Posterior cingulate gyrus (tissue), 11 donors: ENCODE measurements at regions not wholly inside any gene's neighbourhood (a gene's known extent, or its start where the extent isn't known, plus 50 kb on each side); places are given as distances from the start of the nearest gene placed in this dataset.
"Not testable (repeated sequence)": the region's sequence is repeated elsewhere in the genome, so short reads cannot be mapped to it uniquely, and the experiment has no call there.

ENCODE experiments used
- DNase-seq, 10 donors: peaks; one replicate each; pipeline versions ENCODE4 v3.0.0 to v3.0.0-alpha.2; 2020 to 2021; ENCODE audit warnings: mixed read lengths in 3 of 10
- intact Hi-C: fragments of 100-400 bp; cut with DNase I; formaldehyde crosslinking; loops from one replicate; pipeline ENCODE4 v1.15.1; 2023

DNA sequence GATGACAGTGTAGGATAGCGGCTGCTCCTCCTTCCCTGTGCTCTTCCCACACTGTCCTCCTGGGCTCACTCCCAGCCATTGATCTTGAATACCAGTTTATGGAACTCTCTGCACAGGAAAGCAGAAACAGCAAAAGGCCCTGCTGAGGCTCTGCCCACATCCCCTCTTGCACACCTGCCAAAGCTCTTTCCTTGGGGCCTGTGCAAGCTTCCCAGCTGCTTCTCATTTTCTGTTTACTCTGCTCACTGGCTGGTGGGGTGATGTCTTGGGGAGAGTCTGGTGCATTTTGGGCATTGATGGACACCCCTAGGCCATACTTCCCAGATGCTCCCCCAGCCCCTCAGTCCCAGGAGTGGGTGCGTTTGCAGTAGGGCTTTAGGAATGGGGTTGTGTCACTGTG, 361.8 kb downstream of the TMEM121 start:
- DNase-seq = peak in 3 of 10 donors; percentile 2 to 27 (median 17)
- intact Hi-C loops = no loop called here

DNA sequence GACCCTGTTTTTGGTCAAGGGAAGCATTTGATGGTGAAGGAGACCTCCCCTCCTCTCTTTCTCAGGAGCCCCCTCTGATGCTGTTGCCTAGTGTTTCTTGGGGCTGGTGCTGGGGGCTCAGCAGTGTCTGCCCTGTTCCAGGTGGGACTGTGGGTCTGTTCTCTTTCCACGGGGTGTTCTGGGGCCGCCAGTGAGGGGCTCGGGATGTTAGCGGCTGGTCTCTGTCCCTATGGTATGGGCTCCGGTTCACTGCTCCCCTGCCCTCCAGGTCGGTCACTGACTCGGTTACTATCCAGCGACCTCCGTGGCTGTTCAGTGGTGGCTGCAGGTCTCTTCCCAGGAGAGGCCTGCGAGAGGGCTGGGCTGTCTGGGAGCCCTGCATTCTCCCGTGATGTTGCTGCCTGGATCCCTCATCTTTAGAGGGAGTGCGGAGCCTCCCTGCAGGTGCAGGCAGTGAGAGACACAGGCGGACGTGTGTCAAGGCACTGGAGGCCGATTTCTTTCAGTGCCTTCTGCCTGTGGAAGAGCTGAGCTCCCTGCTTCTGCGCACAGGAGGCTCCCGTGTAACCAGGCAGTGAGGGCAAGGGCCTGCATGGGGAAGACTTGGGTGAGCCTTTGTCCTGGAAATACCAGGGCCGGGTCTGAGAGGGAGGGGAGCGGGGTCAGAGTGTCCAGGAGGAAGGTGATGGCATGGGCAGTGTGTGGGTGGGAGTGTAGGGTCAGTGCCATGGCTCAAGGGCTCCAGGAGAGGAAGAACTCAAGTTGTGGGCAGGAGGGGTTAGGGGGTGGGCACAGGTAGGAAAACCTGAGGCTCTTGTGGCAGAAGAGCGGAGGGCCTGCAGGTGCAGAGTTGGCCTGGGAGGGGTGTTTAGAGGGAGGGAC, 362.6 kb downstream of the TMEM121 start:
- intact Hi-C loops = no loop called here
- peak in 8 of 10 donors; percentile 1 to 54 (median 10) for DNase-seq

- peak in 8 of 10 donors; percentile 2 to 70 (median 4) for DNase-seq
- intact Hi-C loops = no loop called here
Observed at GRCh38 chr14:105889666-105890473, 363.5 kb downstream of the TMEM121 start.

DNA sequence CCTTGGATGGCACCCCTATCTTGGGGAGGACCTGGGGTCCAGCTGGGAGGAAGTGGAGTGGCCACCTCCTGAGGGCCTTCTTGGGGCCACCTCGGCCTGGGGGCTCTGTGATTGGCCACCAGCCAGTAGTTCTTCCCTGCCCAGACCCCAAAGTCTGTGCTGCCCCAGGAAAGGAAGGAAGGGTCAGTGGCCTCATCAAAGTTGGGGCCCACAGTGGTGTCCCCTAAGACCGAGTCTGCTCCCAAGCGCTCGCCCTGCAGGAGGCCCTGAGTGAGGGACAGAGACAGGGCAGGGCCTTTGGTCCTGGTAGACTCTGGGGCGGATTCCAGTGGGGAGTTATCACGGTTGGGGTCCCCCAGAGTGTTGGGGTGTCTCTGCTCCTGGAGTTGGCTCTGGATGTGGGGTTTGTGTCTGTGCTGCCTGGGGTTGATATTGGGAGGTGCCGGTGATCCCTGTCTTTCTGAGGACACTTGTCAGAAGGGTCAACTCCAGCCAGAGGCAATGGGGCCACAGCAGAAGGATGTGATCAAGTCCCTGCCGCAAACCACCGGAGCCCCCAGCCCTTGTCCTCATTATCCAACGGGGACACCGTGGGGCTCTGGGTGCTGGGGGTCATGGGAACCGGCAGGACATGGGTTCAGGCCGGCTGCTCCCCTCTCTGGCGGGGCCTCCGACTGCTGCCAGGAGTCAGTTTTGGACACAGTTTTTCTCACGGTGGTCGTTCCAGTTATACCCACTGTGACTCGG, 364.3 kb downstream of the TMEM121 start:
- intact Hi-C loops = no loop called here
- peak in 9 of 10 donors; percentile 2 to 78 (median 9) for DNase-seq

GRCh38 chr14:105891221-105891602, 364.8 kb downstream of the TMEM121 start:
- DNase-seq = peak in 7 of 10 donors; percentile 3 to 67 (median 22)
- intact Hi-C loops = no loop called here

DNA sequence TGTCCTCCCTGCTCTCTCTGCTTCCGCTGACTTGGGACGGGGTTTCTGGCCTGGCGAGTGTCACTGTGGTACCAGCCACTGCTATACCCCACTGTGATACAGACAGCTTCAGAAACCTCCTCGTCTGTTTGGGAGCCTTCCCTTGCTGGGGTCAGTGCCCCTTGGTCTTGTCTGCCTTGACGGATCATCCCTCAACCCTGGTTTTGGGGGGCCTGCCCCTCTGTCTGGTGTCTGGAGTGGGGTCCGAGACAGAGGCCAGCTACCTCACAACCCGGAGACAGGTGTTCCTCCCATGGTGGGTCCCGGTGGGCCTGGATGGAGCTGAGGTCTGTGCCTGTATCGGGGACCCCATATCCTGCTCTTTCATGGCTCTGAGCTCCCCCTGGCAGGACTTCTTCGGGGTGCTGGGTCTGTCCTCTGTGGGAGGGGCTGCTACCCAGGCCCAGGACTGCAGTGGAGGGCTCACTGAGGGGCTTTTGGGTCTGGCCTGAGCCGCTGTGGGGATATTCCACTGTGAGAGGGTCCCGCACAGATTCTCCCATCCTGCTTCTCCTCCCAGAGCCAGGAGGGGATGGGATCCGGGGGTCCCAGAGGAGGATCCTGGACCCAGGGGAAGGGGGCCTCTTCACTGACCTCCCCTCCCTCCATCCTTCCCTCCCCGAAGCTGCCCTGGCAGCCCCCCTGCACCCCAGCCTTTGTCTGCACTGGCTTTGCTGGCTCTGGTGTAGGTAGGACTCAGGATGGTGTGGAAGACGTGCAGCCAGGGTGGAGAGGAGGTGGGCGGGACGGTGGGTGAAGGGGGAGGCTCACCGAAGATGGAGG, 365.5 kb downstream of the TMEM121 start:
- peak in 7 of 10 donors; percentile 5 to 53 (median 10) for DNase-seq
- intact Hi-C loops = no loop called here

- intact Hi-C loops = not testable (repeated sequence)
- peak in 8 of 10 donors; percentile 2 to 70 (median 7) for DNase-seq
Observed at GRCh38 chr14:105892453-105893441, 366.4 kb downstream of the TMEM121 start.

GRCh38 chr14:105893686-105894085, 367.3 kb downstream of the TMEM121 start:
- intact Hi-C loops = not testable (repeated sequence)
- peak in 2 of 10 donors; percentile 24 to 32 for DNase-seq

GRCh38 chr14:105894125-105894977, 368.0 kb downstream of the TMEM121 start:
- intact Hi-C loops = no loop called here
- peak in 8 of 10 donors; percentile 1 to 68 (median 15) for DNase-seq

DNA sequence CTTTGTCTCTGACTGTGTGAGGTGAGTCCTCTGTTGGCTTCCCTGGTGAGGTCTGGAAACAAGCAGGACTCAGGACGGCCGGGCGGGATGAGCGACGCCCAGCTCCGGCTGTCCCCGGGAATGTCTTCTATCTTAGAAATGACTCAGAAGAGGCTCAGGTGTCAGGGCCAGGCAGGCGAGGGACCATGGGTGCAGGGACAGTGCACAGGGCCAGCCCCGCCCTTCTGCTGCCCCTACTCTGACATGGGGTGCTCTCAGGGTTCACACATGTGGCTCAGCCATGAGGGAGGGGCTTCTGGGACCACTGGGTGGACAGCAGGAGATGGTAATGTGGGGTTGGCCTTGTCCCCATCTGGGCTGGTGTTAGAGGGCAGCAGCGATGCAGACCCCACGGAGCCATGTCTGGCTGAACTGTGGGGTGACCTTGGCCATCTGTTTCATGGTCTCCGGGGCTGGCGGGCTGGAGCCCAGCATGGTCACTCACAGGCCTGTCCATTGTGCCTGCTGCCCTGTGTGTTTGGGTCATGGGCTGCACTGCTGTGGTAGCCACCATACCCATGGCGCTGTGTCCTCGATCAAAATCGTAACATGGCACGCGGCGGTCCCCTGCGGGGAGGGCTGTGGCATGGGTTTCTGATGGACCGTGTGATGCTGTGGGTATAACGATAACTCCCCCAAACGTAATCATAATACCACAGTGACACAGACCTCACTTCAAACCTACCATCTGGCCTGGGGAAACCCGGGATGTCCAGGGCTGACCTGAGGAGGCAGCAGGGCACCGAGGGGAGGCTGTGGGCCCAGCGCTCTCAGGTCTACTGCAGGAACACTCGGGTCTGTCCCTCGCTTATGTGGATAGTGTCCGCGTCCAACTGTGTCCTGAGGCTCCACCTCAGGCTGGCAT, 368.8 kb downstream of the TMEM121 start:
- peak in 7 of 10 donors; percentile 2 to 73 (median 8) for DNase-seq
- intact Hi-C loops = no loop called here

DNA sequence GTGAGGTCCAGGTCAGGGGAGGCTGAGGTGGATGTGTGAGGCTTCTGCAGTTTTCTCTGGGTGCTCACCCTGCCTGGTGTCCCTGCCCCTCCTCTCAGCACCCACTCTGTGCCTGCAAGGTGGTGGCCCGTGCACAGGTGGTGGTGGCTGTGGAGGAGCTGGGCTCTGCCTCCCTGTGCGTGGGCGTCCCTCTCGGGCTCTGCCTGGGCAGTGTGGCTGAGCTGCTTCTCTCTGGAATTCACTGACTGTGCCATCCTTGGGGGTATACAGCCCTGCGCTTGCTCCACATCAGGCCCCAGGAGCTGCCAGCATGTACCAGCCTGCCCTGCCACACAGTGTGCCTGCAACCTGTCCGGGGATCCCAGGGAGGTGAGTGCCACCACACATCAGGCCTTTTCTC, 369.8 kb downstream of the TMEM121 start:
- DNase-seq = peak in 3 of 10 donors; percentile 37 to 73 (median 70)
- intact Hi-C loops = not testable (repeated sequence)

DNA sequence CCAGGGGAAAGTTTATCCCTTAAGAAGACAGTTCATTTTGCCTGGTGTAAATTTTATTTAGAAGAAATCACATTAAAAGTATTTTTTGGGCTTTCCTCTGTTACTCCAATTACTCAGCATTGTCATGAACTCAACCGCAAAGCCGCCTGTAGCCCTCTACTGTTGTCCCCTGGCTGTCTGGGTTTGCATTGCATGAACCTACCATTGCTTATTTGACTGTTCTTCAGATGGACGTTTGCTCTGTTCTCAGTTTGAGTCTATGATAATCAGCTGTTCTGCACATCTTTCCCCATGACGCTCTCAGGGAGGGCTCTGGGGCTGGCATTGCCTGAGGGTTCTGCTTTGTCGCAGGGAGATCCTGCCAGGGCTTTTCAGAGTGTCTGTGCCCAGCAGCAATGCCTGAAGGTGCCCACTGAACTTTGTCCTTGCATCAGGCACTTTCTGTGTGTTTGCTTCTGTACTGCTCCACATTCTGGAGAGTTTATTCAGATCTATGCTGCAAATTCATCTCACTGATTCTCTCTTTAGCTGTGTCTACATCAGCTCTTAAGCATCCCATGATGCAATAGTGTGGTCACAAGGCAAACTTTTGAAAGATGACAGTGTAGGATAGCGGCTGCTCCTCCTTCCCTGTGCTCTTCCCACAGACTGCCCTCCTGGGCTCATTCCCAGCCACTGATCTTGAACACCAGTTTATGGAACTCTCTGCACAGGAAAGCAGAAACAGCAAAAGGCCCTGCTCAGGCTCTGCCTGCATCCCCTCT, 370.8 kb downstream of the TMEM121 start:
- DNase-seq = peak in 1 of 10 donors; percentile 16
- intact Hi-C loops = not testable (repeated sequence)

DNA sequence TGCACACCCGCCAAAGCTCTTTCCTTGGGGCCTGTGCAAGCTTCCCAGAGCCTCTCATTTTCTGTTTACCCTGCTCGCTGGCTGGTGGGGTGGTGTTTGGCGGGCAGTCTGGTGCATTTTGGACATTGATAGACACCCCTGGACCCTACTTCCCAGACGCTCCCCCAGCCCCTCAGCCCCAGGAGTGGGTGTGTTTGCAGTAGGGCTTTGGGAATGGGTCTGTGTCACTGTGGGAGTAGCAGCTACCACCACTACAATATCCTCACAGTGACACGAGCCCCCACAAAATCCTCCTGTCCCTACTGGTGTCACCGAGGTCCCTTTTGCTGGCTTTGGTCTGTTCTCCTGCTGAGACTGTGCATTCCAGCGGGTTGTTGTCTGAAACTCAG, 371.3 kb downstream of the TMEM121 start:
- DNase-seq = peak in 3 of 10 donors; percentile 10 to 44 (median 29)
- intact Hi-C loops = no loop called here

DNA sequence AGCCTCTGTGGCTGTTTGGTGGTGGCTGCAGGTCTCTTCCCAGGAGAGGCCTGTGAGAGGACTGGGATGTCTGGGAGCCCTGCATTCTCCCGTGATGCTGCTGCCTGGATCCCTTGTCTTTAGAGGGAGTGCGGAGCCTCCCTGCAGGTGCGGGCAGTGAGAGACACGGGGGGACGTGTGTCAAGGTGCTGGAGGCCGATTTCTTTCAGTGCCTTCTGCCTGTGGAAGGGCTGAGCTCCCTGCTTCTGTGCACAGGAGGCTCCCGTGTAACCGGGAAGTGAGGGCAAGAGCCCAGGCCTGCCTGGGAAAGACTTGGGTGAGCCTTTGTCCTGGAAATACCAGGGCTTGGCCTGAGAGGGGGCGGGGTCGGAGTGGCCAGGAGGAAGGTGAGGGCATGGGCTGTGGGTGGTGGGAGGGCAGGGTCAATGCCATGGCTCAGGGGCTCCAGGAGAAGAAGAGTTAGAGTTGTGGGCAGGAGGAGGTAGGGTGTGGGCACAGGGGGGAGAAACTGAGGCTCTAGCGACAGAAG, 372.2 kb downstream of the TMEM121 start:
- DNase-seq = peak in 3 of 10 donors; percentile 44 to 70 (median 65)
- intact Hi-C loops = no loop called here

DNA sequence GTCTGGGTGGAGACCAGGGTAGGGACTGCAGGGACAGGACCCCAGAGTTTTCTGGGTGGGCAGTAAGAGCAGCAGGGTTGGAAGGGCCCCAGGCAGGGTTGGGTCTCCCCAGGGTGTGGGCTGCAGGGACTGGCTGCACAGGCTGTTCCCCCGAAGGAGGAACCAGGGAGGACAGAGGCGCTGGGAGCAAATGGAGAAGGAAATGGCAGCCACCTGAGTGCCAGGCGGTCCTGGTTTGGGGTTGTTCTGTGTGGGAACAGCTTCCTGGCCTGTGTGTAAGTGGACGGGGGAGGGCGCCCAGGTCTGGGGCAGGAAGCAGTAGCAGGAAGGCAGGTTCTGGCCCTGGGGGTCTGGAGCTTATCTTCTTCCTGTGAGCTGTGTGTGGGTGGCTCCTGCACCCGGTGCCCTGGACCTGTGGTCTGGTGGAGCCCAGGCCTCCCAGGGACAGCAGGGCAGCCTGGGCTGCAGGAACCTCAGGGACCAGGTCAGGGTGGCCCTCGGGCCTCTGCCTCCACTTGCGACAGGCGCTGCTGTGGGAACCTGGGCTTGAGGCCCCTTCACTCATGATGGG, 372.8 kb downstream of the TMEM121 start:
- peak in 3 of 10 donors; percentile 43 to 67 (median 65) for DNase-seq
- intact Hi-C loops = no loop called here
